ENCODE measurements at regions not wholly inside any gene's neighbourhood (a gene's known extent, or its start where the extent isn't known, plus 50 kb on each side); places are given as distances from the start of the nearest gene placed in this dataset.

GRCh38 chr7:19290968-19291367 is 145.7 kb upstream of the FERD3L start:
- Histone ChIP-seq H4K20me1 (ENCODE audit: low read length) (no peaks in the 10 kb centered on the region), H3K79me2 (ENCODE audit: low read length) (no peaks in the 10 kb centered on the region), H3K36me3 (ENCODE audit: low read depth, low read length) (no peaks in the 10 kb centered on the region), H3K9me3 (ENCODE audit: low read length) (0 out of 2 replicates have a peak, but pooled peaks cover 5% of the 10 kb centered on the region), H3K4me1 (ENCODE audit: insufficient read depth, low read length) (peaks cover 12% of the 10 kb centered on the region), H3K4me3 (ENCODE audit: low read length) (no peak overlapping the region), H3K27ac (ENCODE audit: low read length) (no peak overlapping the region), H3K9ac (ENCODE audit: low read length) (no peak overlapping the region), H3K4me2 (ENCODE audit: low read length) (no peak overlapping the region), H3F3A (ENCODE audit: low read length, unreplicated experiment) (no peaks in the 10 kb centered on the region), H3K27me3 (ENCODE audit: low read length) (no peaks in the 10 kb centered on the region), H2AFZ (ENCODE audit: low read length) (no peak overlapping the region), H3K9me2 (replicated peaks; ENCODE audit: low read length) (no peaks in the 10 kb centered on the region)
- ATAC-seq (peak; percentile 69), DNase-seq (peak; percentile 50)
- intact Hi-C loops (cut with micrococcal nuclease), result loop anchor here (5.0 to 10.0 kb wide), 6 partner anchors 74 to 374 kb away; no protein-coding TSS in a partner anchor
- TF ChIP-seq CTCF (conservative IDR thresholded peaks at IDR 0.05; ENCODE audit: low read depth, low read length) (no peak), EZH2 (IDR thresholded peaks at IDR 0.05; ENCODE audit: low read length, unreplicated experiment) (no peak), EZH2phosphoT487 (IDR thresholded peaks at IDR 0.05; ENCODE audit: borderline replicate concordance, low read length) (no peak)
- CTCF ChIA-PET, result no interaction called here
- no TSS peak for BruUV-seq (replicated peaks)
- POLR2A ChIA-PET (ENCODE audit: unreplicated experiment), result no interaction called here

GRCh38 chr7:19290066-19290465 is 144.8 kb upstream of the FERD3L start:
- intact Hi-C loops (cut with micrococcal nuclease), result loop anchor here (5.0 to 10.0 kb wide), 6 partner anchors 73 to 375 kb away; no protein-coding TSS in a partner anchor
- H4K20me1 ChIP-seq (ENCODE audit: low read length), result no peaks in the 10 kb centered on the region
- no peaks in the 10 kb centered on the region for H3K79me2 ChIP-seq (ENCODE audit: low read length)
- ChIA-PET CTCF (no interaction called here), POLR2A (ENCODE audit: unreplicated experiment) (no interaction called here)
- no peaks in the 10 kb centered on the region for H3K27me3 ChIP-seq (ENCODE audit: low read length)
- 0 out of 2 replicates have a peak, but pooled peaks cover 5% of the 10 kb centered on the region for H3K9me3 ChIP-seq (ENCODE audit: low read length)
- no peak overlapping the region for H3K4me2 ChIP-seq (ENCODE audit: low read length)
- H3K27ac ChIP-seq (ENCODE audit: low read length), result no peak overlapping the region
- no peaks in the 10 kb centered on the region for H3K9me2 ChIP-seq (replicated peaks; ENCODE audit: low read length)
- peaks cover 14% of the 10 kb centered on the region for H3K4me1 ChIP-seq (ENCODE audit: insufficient read depth, low read length)
- no peak overlapping the region for H2AFZ ChIP-seq (ENCODE audit: low read length)
- H3K36me3 ChIP-seq (ENCODE audit: low read depth, low read length), result no peaks in the 10 kb centered on the region
- ATAC-seq (no peak), DNase-seq (no peak)
- no peak overlapping the region for H3K9ac ChIP-seq (ENCODE audit: low read length)
- H3F3A ChIP-seq (ENCODE audit: low read length, unreplicated experiment), result no peaks in the 10 kb centered on the region
- H3K4me3 ChIP-seq (ENCODE audit: low read length), result no peak overlapping the region
- TF ChIP-seq EZH2phosphoT487 (IDR thresholded peaks at IDR 0.05; ENCODE audit: borderline replicate concordance, low read length), result no peak
- no peak for TF ChIP-seq EZH2 (IDR thresholded peaks at IDR 0.05; ENCODE audit: low read length, unreplicated experiment)
- TF ChIP-seq CTCF (conservative IDR thresholded peaks at IDR 0.05; ENCODE audit: low read depth, low read length), result no peak
- BruUV-seq (replicated peaks), result no TSS peak

- Histone ChIP-seq H3K79me2 (ENCODE audit: low read length) (no peaks in the 10 kb centered on the region), H3K27me3 (ENCODE audit: low read length) (no peaks in the 10 kb centered on the region), H4K20me1 (ENCODE audit: low read length) (no peaks in the 10 kb centered on the region), H3K27ac (ENCODE audit: low read length) (no peak overlapping the region), H3K9me2 (replicated peaks; ENCODE audit: low read length) (no peaks in the 10 kb centered on the region), H3K4me1 (ENCODE audit: insufficient read depth, low read length) (peaks cover 15% of the 10 kb centered on the region), H3K4me3 (ENCODE audit: low read length) (no peak overlapping the region), H3F3A (ENCODE audit: low read length, unreplicated experiment) (no peaks in the 10 kb centered on the region), H3K4me2 (ENCODE audit: low read length) (peak overlapping the region; percentile 29; the same call in 1 of the 2 replicates), H2AFZ (ENCODE audit: low read length) (no peak overlapping the region), H3K9ac (ENCODE audit: low read length) (no peak overlapping the region), H3K36me3 (ENCODE audit: low read depth, low read length) (no peaks in the 10 kb centered on the region), H3K9me3 (ENCODE audit: low read length) (no peaks in the 10 kb centered on the region)
- CTCF ChIA-PET, result no interaction called here
- intact Hi-C loops (cut with micrococcal nuclease), result no loop called here
- POLR2A ChIA-PET (ENCODE audit: unreplicated experiment), result no interaction called here
- ATAC-seq, result peak; percentile 80
- no peak for TF ChIP-seq CTCF (conservative IDR thresholded peaks at IDR 0.05; ENCODE audit: low read depth, low read length)
- no peak for TF ChIP-seq EZH2 (IDR thresholded peaks at IDR 0.05; ENCODE audit: low read length, unreplicated experiment)
- no peak for TF ChIP-seq EZH2phosphoT487 (IDR thresholded peaks at IDR 0.05; ENCODE audit: borderline replicate concordance, low read length)
- DNase-seq, result peak; percentile 66
- no TSS peak for BruUV-seq (replicated peaks)
Measured at GRCh38 chr7:19284596-19285300, 139.5 kb upstream of the FERD3L start.

Measured in PC-3 (cell line).